ENCODE measurements at regions not wholly inside any gene's neighbourhood (a gene's known extent, or its start where the extent isn't known, plus 50 kb on each side); places are given as distances from the start of the nearest gene placed in this dataset.

DNA sequence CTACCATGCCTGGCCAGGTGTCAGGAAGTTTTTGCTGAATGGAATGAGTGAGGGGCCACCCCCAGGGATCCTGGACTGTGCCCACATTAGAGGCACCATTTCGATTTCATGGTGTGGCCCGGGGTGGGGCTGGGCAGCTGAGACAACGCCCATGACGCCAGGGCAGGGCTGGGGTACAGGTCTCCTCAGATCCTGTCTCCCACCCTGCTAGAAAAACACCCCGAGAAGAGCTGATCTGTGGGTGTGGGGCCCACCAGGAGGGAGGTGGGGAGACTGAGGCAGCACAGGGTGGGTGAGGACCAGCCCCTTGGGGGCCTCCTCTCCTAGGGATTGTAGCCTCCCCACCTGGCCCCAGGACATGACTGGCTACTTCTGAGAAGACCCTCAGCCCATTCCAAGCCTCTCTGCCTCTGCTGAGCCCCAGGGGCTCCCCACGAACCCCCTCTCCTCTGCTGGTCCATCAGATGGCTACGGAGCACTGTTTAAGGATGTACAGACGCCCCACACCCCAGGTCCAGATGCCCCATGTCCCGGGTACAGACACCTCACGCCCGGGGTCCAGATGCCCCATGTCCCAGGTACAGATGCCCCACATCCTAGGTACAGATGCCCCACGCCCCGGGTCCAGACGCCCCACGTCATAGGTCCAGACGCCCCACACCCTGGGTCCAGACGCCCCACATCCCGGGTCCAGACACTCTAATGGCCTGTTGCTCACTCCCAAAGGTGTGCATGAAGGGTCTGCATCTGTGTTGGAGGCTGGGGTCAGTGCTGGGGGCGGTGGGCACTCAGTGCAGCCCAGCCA, 99.4 kb downstream of the MICALL2 start:
- H3K27me3 Mint-ChIP-seq (ENCODE audit: low read depth): peaks cover 17% of the 10 kb centered on the region
- TF ChIP-seq, protein P1, sequence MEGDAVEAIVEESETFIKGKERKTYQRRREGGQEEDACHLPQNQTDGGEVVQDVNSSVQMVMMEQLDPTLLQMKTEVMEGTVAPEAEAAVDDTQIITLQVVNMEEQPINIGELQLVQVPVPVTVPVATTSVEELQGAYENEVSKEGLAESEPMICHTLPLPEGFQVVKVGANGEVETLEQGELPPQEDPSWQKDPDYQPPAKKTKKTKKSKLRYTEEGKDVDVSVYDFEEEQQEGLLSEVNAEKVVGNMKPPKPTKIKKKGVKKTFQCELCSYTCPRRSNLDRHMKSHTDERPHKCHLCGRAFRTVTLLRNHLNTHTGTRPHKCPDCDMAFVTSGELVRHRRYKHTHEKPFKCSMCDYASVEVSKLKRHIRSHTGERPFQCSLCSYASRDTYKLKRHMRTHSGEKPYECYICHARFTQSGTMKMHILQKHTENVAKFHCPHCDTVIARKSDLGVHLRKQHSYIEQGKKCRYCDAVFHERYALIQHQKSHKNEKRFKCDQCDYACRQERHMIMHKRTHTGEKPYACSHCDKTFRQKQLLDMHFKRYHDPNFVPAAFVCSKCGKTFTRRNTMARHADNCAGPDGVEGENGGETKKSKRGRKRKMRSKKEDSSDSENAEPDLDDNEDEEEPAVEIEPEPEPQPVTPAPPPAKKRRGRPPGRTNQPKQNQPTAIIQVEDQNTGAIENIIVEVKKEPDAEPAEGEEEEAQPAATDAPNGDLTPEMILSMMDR (conservative IDR thresholded peaks at IDR 0.05): no peak
- no peaks in the 10 kb centered on the region for H3K36me3 Mint-ChIP-seq (ENCODE audit: low read depth)
- H3K4me1 Mint-ChIP-seq: no peaks in the 10 kb centered on the region
- H3K27ac Mint-ChIP-seq (ENCODE audit: unreplicated experiment): no peak overlapping the region
- no peak for DNase-seq (ENCODE audit: low read depth, low spot score)
- no peak overlapping the region for H3K4me3 Mint-ChIP-seq
- no peaks in the 10 kb centered on the region for H3K9me3 Mint-ChIP-seq

DNA sequence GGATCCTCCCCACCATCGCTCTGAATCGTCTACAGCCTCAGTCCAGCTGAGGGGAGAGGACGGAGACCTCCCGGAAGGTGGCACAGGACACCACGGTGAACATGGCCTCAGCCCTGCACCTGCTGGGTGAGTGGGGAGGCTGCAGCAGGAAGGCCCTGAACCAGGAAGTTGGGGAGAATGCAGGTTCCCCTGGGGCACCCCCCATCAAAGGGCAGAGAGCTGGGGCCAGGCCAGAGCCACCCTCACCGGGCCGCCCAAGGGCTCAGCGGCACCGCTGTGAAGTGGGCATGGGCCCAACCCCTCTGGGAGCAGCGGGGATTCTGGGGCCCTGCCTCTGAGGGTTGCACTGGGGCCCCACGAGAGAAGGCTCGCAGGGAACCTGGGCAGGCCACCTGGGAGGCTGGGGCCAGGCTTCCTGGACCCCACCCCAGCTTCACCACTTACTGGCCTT, 98.7 kb downstream of the MICALL2 start:
- no peaks in the 10 kb centered on the region for H3K4me1 Mint-ChIP-seq
- no peak overlapping the region for H3K27ac Mint-ChIP-seq (ENCODE audit: unreplicated experiment)
- H3K36me3 Mint-ChIP-seq (ENCODE audit: low read depth): no peaks in the 10 kb centered on the region
- H3K4me3 Mint-ChIP-seq: no peak overlapping the region
- TF ChIP-seq, protein P1 (conservative IDR thresholded peaks at IDR 0.05): no peak
- no peak for DNase-seq (ENCODE audit: low read depth, low spot score)
- no peaks in the 10 kb centered on the region for H3K9me3 Mint-ChIP-seq
- H3K27me3 Mint-ChIP-seq (ENCODE audit: low read depth): peaks cover 20% of the 10 kb centered on the region

DNA sequence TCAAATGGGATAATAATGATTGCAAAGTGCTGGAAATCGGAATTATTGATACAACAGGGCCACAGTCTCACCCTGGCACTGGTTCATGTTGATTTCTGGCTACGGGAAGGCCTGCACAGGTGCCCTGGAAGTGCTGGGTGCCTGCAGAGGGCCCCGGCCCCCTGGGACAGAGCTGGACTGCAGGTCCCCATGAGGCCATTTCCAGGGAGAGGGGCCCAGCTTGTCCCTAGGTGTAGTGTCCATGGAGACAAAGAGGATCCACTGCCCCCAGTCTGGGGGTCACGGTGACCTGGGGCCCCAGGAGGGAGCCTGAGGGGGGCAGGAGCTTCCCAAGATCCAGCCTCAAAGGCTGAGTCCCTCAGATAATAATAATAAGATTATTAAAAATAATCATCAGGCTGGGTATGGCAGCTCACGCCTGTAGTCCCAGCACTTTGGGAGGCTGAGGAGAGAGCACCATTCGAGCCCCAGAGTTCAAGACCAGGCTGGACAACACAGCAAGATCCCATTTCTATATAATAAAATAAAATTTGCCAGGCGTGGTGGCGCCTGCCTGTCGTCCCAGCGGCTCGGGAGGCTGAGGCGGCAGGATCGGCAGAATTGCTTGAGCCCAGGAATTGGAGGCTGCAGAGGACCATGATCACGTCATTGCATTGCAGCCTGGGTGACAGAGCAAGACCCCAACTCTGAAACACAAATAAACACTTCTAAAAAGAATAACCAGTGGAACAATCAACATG, 98.1 kb downstream of the MICALL2 start:
- TF ChIP-seq, protein P1 (conservative IDR thresholded peaks at IDR 0.05): no peak
- Mint-ChIP-seq H3K4me1 (no peaks in the 10 kb centered on the region), H3K27ac (ENCODE audit: unreplicated experiment) (no peak overlapping the region), H3K27me3 (ENCODE audit: low read depth) (peaks cover 22% of the 10 kb centered on the region), H3K4me3 (no peak overlapping the region), H3K36me3 (ENCODE audit: low read depth) (no peaks in the 10 kb centered on the region), H3K9me3 (no peaks in the 10 kb centered on the region)
- DNase-seq (ENCODE audit: low read depth, low spot score): no peak

DNA sequence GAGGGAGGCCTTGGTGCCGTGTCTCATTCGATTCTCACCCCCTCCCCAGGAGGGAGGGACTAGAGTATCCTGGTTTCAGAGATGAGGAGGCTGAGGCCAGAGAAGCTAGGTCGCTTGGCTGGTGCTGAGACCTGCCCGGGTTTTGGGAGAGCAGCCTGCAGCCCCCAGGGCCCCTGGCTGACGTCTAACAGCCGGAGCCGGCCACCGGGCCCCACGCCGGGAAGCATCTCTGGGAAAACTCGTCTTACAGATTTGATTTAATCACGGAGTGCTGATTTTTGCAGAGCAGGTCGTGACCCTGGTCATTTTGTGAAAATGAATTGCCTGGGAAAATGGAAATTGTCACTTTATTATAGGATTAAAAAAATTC, 97.5 kb downstream of the MICALL2 start:
- Mint-ChIP-seq H3K9me3 (no peaks in the 10 kb centered on the region), H3K36me3 (ENCODE audit: low read depth) (no peaks in the 10 kb centered on the region), H3K27ac (ENCODE audit: unreplicated experiment) (no peak overlapping the region), H3K27me3 (ENCODE audit: low read depth) (peaks cover 25% of the 10 kb centered on the region), H3K4me3 (no peak overlapping the region), H3K4me1 (no peaks in the 10 kb centered on the region)
- no peak for DNase-seq (ENCODE audit: low read depth, low spot score)
- TF ChIP-seq, protein P1 (conservative IDR thresholded peaks at IDR 0.05): no peak

DNA sequence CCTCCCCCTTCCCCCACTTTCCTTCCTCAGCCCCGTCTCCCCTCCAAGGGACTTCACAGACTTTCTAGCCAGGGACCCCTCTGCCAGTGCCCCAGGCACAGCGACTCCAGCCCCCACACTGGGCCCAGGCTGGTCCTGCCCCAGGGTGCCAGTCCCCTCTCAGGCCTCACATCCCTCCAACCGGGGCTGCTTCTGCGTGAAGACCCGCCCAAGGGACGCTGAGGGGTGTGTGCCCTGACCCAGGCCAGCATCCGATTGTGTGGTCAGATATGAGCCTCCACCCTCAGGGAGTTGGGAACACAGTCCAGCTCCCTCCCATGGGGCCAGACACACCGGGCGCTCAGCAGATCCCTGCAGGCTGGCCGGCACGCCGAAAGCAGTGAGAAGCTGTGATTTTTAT, 97.0 kb downstream of the MICALL2 start:
- DNase-seq (ENCODE audit: low read depth, low spot score): no peak
- Mint-ChIP-seq H3K4me3 (no peak overlapping the region), H3K9me3 (no peaks in the 10 kb centered on the region), H3K27ac (ENCODE audit: unreplicated experiment) (no peak overlapping the region), H3K4me1 (no peaks in the 10 kb centered on the region), H3K36me3 (ENCODE audit: low read depth) (no peaks in the 10 kb centered on the region), H3K27me3 (ENCODE audit: low read depth) (peaks cover 30% of the 10 kb centered on the region)
- TF ChIP-seq, protein P1 (conservative IDR thresholded peaks at IDR 0.05): no peak
